Medulla oblongata (tissue), 1 donor: ENCODE measurements at regions not wholly inside any gene's neighbourhood (a gene's known extent, or its start where the extent isn't known, plus 50 kb on each side); places are given as distances from the start of the nearest gene placed in this dataset.

ENCODE experiments used
- DNase-seq: peaks from one replicate; pipeline ENCODE4 v3.0.0-alpha.2; 2015; ENCODE audit errors: extremely low spot score

DNA sequence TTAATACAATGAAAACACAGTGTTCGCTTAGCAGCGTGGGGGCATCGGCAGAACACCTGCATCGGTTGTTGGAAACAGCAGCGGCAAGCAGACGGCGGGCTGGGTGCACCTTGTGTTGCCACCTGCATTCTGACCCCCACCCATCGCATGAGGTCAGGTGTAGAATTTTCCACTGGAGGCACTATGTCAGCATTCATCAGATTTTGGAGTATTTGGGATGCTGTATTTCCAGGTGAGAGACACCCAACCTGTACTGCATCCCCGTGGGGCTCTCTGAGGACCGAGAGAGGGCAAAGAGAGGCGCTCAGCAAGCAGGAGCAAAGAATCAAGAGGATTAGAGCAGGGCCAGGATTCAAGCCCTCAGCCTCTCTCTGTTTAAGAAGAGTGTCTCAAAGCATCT, 116.4 kb upstream of the MGMT start:
- DNase-seq, result no peak

- no peak for DNase-seq
Observed at GRCh38 chr10:129353101-129353500, 113.9 kb upstream of the MGMT start.

DNA sequence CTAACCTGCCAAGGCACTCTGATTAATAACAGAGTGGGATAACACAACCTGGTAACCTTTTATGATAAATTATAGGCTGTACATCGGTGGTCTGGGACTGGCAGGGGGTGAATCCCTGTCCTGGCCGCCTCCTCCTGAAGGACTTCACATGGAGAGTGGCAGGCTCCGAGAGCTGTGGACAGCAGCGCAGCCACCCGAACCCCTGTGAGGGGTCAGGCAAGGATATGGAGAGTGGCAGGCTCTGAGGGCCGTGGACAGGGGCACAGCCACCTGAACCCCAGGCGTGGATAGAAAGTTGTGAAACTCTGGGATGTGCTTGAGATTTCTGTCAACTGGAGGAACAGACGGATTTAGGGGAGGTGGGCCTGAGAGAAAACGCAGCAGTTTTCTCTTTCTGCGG, 107.0 kb upstream of the MGMT start:
- no peak for DNase-seq

DNA sequence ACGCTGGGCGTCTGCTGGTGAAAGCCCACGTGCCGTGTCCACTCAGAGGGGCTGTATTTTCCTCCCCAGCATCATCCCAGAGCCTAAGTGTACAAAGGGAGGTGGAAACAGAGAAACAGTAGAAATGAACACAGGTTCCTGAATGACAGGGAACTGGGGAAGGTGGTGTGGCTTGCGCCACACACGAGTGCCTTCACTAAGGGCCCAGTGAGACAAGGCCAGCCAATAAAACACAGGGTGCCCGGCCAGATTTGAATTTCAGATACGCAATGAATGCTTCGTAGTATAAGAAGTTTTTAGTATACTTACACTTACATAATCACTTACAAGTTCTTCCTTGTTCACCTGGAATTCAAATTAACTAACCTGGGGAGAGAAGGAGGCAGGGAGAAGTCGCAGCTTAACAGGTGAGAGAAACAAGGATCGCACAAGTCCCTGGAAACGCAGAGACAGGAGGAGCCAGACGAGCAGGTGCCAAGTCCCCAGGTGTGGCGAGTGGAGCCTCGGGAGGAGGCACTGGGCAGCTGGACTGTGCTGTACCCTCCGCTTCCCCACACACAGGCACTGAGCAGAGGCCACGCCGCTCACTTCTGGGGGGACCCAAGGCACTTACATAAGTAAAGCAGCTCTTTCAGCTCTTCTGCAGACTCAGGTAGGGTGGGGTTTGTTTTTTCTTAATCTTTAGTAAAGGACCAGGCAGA, 105.2 kb upstream of the MGMT start:
- no peak for DNase-seq

- no peak for DNase-seq
Observed at GRCh38 chr10:129364949-129365348, 102.1 kb upstream of the MGMT start.

DNA sequence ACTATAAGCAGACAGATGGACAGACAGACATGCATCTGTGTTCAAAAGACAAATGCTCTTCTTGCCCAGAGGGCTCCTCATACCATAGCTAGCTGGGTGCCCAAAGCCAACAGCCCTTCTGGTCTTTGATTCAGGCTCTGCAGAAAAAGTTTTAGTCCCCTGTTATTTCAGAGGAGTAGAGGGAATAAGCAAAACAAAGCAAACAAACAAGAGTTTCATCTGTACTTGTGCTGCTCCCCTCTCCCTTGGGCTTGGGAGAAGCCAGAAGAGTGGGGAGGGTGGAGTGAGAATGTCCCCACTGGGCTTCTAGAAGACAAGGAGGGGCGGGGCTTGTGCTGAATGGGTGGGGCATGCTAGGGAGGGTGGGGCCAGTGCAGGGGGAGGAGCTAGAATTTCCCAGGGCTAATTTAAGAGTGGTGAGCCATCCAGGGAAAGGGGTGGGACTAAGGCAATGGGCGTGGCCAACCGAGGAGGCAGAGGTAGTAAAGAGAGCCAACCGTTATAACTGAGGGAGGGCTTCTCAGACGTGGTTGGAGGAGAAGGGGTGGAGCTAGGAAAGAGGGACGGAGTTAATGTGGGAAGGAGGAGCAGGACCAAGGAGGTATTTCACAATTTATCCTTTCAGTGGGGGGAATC, 101.2 kb upstream of the MGMT start:
- DNase-seq, result no peak

- no peak for DNase-seq
Observed at GRCh38 chr10:129366450-129366849, 100.6 kb upstream of the MGMT start.

- no peak for DNase-seq
Observed at GRCh38 chr10:129369566-129369965, 97.5 kb upstream of the MGMT start.

DNA sequence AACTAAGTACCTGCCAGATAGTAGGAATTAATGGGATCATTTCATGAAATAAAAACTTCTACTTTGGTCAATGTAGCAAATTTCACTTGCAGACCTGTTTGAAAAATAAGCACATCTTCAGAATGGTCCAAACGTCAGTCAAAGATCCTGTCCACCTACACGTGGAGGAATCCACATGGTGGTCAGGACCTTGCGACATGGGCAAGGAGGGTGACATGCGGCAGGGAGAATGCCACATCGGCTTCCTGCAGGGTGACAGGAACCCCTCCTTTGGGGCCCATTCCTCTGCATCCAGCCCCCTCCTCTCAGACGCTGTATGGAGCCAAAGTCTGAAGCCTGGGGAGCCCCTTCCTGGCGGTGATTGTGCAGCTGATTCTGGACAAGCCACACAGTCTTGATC, 95.5 kb upstream of the MGMT start:
- no peak for DNase-seq

DNA sequence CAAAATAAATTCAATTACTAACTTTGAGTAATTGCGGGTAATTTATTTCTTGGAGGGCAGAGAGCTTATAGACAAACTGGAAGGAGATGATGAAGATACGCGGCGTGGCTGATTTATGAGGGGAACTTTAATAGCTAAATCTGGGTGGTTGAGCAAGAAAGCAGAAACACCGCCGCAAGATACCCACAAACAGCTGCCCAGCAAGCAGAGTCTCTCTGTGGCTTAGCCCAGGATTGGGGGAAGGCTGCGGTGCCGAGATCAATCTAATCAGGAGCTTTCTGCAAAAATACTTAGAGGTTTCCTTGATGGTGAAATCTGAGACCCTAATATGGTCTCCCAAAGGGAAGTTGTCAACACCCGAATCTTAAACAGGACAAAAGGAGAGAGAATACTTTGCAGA, 94.9 kb upstream of the MGMT start:
- no peak for DNase-seq

DNA sequence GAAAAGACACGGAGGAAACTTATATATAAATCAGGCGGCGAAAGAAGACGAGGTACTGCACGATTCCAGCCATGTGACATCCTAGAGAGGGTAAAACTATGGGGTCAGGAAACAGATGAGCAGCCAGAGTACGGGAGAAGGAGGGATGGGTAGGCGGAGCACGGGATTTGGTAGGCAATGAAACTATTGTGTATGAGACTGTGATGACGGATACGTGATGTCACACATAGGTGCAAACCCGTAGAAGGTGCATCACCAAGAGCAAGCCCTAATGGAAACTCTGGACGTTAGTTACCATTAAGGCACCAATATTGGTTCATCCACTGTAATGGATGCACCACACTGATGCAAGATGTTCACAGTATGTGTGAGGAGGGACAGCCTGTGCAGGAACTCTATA, 93.8 kb upstream of the MGMT start:
- no peak for DNase-seq

GRCh38 chr10:129373718-129374117, 93.3 kb upstream of the MGMT start:
- DNase-seq, result no peak

GRCh38 chr10:129375171-129375570, 91.9 kb upstream of the MGMT start:
- no peak for DNase-seq

DNA sequence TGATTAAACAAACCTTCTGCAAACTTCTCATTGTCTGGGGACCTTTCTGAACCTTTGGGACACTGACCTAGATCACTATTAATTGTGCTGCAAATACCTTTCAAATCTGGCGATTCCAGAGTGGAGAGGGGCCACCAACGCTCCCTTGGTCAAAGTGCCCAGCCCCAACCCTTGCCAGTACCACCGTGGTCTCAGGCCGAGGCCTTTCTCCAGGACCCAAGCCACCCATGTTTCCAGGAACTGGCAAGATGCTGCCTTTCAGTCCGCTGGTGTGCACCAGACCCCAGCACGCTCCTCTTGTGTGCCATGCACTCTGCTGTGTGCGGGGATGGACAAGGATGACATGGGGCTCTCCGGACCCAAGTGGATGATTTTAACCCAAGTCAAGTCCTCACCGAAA, 91.1 kb upstream of the MGMT start:
- no peak for DNase-seq

- DNase-seq, result no peak
Observed at GRCh38 chr10:129380279-129380678, 86.8 kb upstream of the MGMT start.

GRCh38 chr10:129381741-129382140, 85.3 kb upstream of the MGMT start:
- DNase-seq, result no peak

- no peak for DNase-seq
Observed at GRCh38 chr10:129382401-129382800, 84.6 kb upstream of the MGMT start.

DNA sequence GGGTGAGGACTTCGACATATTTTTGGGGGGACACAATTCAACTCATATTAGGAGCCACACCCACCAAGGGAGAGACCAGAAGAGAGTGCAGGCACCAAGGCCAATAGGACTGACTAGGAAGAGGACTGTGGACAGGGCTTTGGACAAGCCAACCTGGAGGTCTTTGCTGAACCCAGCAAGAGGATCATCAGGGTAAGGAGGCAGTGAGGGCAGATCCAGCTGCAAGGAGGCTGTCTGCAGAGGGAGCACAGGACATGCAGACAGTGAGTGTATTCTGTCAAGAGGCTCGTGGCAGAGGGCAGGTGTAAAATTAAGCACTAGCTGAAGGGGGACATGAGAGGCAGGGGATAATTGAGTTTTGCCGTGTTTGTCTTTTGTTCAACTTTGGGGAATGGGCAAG, 83.4 kb upstream of the MGMT start:
- no peak for DNase-seq

DNA sequence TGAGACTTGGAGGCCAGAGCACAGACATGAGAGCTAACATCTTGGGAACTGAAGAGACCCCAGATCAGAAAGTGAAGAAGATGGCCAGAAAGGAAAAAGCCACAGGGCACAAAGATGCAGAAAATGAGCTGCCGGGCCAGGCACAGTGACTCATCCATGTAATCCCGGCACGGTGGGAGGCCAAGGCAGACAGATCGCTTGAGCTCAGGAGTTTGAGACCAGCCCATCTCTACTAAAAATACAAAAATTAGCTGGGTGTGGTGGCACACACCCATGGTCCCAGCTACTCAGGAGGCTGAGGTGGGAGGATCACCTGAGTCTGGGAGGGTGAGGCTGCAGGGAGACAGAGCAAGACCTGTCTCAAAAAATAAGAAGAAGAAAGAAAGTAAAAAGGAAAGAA, 81.4 kb upstream of the MGMT start:
- DNase-seq, result no peak

DNA sequence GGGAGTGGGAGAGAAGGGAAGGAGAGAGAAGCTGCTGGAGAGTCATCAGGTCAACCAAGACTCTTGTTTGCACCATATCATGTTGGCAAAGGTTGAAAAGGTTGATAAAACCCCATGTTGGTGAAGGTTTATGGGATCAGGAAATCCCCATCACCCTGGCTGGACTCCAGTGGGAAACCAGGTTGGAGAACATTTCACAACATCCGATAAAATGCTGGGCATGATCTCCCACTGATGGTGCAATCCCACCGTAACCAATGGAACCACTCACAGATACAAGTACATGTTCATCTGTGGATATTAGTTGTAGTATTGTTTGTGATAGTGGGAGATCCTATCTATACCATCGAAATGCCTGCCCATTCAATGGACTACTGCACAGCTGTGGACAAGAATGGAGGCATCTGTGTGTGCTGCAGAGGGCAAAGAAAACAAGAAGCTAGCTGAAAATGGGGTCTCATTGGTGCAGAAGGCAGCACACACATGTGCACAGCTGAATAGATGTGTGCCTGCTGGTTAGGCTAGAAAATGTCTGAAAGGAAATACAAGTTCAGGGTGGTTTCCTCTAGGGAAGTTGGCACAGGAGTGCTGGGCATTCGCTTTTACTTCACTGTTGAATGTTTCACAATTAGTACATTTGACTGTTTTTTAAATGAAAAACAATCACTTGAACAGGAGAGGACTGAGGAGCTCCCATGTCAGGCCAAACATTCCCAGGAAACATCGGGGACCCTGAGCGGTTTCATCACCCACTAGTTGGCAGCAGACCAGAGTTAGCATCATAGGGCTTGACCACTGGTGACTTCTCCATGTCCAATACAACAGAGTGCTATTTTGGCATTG, 80.4 kb upstream of the MGMT start:
- no peak for DNase-seq

DNA sequence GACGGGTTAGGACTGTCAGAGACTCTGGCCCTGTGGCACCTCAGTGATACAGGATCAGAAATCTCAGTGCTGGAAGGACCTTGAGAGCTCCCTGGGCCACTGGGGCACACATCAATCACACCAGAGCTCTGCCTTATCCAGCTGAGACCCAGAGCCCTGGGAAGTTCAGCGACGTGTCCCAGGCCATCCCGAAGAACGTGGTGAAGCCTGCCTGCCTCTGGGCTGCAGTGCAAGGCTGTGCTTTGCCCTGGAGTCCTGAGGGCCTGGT, 79.8 kb upstream of the MGMT start:
- DNase-seq, result no peak

GRCh38 chr10:129388435-129388834, 78.6 kb upstream of the MGMT start:
- DNase-seq, result no peak

GRCh38 chr10:129389194-129389593, 77.8 kb upstream of the MGMT start:
- DNase-seq, result no peak
